Kidney (tissue), 13 donors: ENCODE measurements at regions not wholly inside any gene's neighbourhood (a gene's known extent, or its start where the extent isn't known, plus 50 kb on each side); places are given as distances from the start of the nearest gene placed in this dataset.

Source experiments
- DNase-seq, 5 donors: peaks; one replicate each; pipeline ENCODE4 v3.0.0-alpha.2; 2013 to 2020
- FAIRE-seq: peaks from 2 replicates; lab custom pipeline; 2012; peaks lifted over from hg19 to GRCh38; lab: Jason Lieb, UNC
- H3K27ac ChIP-seq, 2 donors: one replicate each; pipeline ENCODE4 v1.7.0; 2013; ENCODE audit warnings: low read depth in 2 of 2, low read length in 2 of 2, inconsistent platforms in 1 of 2
- H3K27me3 ChIP-seq: one replicate; pipeline ENCODE4 v1.7.1; 2013; ENCODE audit warnings: low read length, inconsistent platforms; ENCODE audit not compliant: control insufficient read depth, insufficient read depth
- H3K36me3 ChIP-seq, 3 donors: one replicate each; pipeline versions ENCODE4 v1.7.0 to v1.7.1; 2013; ENCODE audit warnings: low read length in 3 of 3, control low read depth in 1 of 3, inconsistent platforms in 1 of 3; ENCODE audit not compliant: insufficient read depth in 3 of 3, control insufficient read depth in 2 of 3
- H3K4me1 ChIP-seq, 3 donors: one replicate each; pipeline versions ENCODE4 v1.7.0 to v1.7.1; 2013; ENCODE audit warnings: low read length in 3 of 3, inconsistent platforms in 1 of 3, low read depth in 1 of 3; ENCODE audit not compliant: control insufficient read depth in 2 of 3, insufficient read depth in 2 of 3
- H3K4me3 ChIP-seq, 3 donors: one replicate each; pipeline versions ENCODE4 v1.7.0 to v1.8.1; 2013; ENCODE audit warnings: low read length in 3 of 3, control low read depth in 1 of 3, inconsistent platforms in 1 of 3
- H3K9ac ChIP-seq, 3 donors: one replicate each; pipeline versions ENCODE4 v1.7.0 to v1.7.1; 2013; ENCODE audit warnings: low read length in 3 of 3, control low read depth in 1 of 3, inconsistent platforms in 1 of 3
- H3K9me3 ChIP-seq, 3 donors: one replicate each; pipeline versions ENCODE4 v1.7.0 to v1.7.1; 2013; ENCODE audit warnings: low read length in 3 of 3, control low read depth in 1 of 3, inconsistent platforms in 1 of 3; ENCODE audit not compliant: control insufficient read depth in 2 of 3, insufficient read depth in 1 of 3
- intact Hi-C: fragments of 100-400 bp; cut with DNase I; formaldehyde crosslinking; loops from one replicate; pipeline ENCODE4 v1.11.1; 2022
- TF ChIP-seq, protein P1 (sequence below): IDR thresholded peaks from 3 replicates; pipeline ENCODE4 v1.5.1; 2012; ENCODE audit warnings: mild to moderate bottlenecking, moderate library complexity, borderline replicate concordance; ENCODE audit not compliant: insufficient read depth; ENCODE audit errors: extremely low read depth
- donor health status: control.
- donor health status: control.
- donor health status: control.
- donor health status: control.
- donor health status: control.
- donor health status: DM: yes; HTN: yes; CAD: no.
- donor health status: Normal renal cell carcinoma (clear cell type).

DNA sequence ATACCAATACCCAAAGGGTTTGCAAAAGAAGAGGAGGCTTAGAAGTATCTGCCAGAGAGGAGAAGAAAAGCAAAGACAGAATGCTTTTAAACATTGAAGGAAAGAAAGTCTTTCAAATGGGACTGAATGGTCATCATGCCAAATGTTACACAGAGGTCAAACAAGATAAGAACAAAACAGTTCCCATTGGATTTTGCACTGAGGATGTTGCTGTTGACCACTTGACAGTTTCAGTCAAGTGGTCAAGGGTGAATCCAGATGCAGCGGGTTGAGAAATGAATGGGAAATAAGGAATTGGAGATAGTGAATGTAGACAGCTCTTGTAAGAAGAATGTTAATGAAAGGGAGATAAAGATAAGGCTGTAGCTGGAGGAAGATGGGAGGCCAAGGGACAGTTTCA, 64.8 kb upstream of the FGG start:
- no peaks in the 10 kb centered on the region for H3K27me3 ChIP-seq
- H3K9ac ChIP-seq = no peak overlapping the region
- no peaks in the 10 kb centered on the region for H3K36me3 ChIP-seq
- no peak overlapping the region for H3K4me3 ChIP-seq
- DNase-seq = no peak
- no peak overlapping the region for H3K27ac ChIP-seq
- no peaks in the 10 kb centered on the region for H3K4me1 ChIP-seq
- TF ChIP-seq, protein P1, sequence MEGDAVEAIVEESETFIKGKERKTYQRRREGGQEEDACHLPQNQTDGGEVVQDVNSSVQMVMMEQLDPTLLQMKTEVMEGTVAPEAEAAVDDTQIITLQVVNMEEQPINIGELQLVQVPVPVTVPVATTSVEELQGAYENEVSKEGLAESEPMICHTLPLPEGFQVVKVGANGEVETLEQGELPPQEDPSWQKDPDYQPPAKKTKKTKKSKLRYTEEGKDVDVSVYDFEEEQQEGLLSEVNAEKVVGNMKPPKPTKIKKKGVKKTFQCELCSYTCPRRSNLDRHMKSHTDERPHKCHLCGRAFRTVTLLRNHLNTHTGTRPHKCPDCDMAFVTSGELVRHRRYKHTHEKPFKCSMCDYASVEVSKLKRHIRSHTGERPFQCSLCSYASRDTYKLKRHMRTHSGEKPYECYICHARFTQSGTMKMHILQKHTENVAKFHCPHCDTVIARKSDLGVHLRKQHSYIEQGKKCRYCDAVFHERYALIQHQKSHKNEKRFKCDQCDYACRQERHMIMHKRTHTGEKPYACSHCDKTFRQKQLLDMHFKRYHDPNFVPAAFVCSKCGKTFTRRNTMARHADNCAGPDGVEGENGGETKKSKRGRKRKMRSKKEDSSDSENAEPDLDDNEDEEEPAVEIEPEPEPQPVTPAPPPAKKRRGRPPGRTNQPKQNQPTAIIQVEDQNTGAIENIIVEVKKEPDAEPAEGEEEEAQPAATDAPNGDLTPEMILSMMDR = no peak
- no peak for FAIRE-seq
- intact Hi-C loops = no loop called here
- no peaks in the 10 kb centered on the region for H3K9me3 ChIP-seq

- Histone ChIP-seq H3K27ac (no peak overlapping the region), H3K4me3 (no peak overlapping the region), H3K4me1 (no peaks in the 10 kb centered on the region), H3K36me3 (no peaks in the 10 kb centered on the region), H3K9me3 (no peaks in the 10 kb centered on the region), H3K9ac (no peak overlapping the region), H3K27me3 (no peaks in the 10 kb centered on the region)
- FAIRE-seq = no peak
- DNase-seq = no peak
- intact Hi-C loops = no loop called here
- TF ChIP-seq, protein P1 = no peak
These were observed 65.5 kb upstream of the FGG start for GRCh38 chr4:154677923-154678322.

- Histone ChIP-seq H3K36me3 (no peaks in the 10 kb centered on the region), H3K9me3 (no peaks in the 10 kb centered on the region), H3K27ac (no peak overlapping the region), H3K4me1 (no peaks in the 10 kb centered on the region), H3K9ac (no peak overlapping the region), H3K27me3 (no peaks in the 10 kb centered on the region), H3K4me3 (no peak overlapping the region)
- intact Hi-C loops = no loop called here
- DNase-seq (no peak), FAIRE-seq (no peak)
- TF ChIP-seq, protein P1 = no peak
These were observed 59.7 kb upstream of the LRAT start for GRCh38 chr4:154683956-154684681.

GRCh38 chr4:154686838-154687237, 57.0 kb upstream of the LRAT start:
- no peak overlapping the region for H3K4me3 ChIP-seq
- no peaks in the 10 kb centered on the region for H3K36me3 ChIP-seq
- H3K27ac ChIP-seq = no peak overlapping the region
- no peak overlapping the region for H3K9ac ChIP-seq
- intact Hi-C loops = no loop called here
- DNase-seq (no peak), FAIRE-seq (no peak)
- TF ChIP-seq, protein P1 = no peak
- no peaks in the 10 kb centered on the region for H3K9me3 ChIP-seq
- H3K27me3 ChIP-seq = no peaks in the 10 kb centered on the region
- no peaks in the 10 kb centered on the region for H3K4me1 ChIP-seq
